Stimulated activated CD8-positive, alpha-beta memory T cell treated with anti-CD3 and anti-CD28 coated beads, Interleukin-12 subunit alpha, Interleukin-12 subunit beta, amount 100 ng/mL, for 24 hours (primary cell): ENCODE measurements at regions not wholly inside any gene's neighbourhood (a gene's known extent, or its start where the extent isn't known, plus 50 kb on each side); places are given as distances from the start of the nearest gene placed in this dataset.
"Not testable (repeated sequence)": the region's sequence is repeated elsewhere in the genome, so short reads cannot be mapped to it uniquely, and the experiment has no call there.

Experiments
- DNase-seq: peaks from one replicate; pipeline ENCODE4 v3.0.0-alpha.2; 2020; ENCODE audit errors: extremely low read depth

- no peak for DNase-seq
These were observed 164.2 kb upstream of the C1orf174 start for GRCh38 chr1:4064150-4064889.

GRCh38 chr1:4066860-4067599 lies 167.0 kb upstream of the C1orf174 start:
- no peak for DNase-seq

GRCh38 chr1:4068076-4068475 lies 168.0 kb upstream of the C1orf174 start:
- no peak for DNase-seq

GRCh38 chr1:4071653-4072052 lies 171.6 kb upstream of the C1orf174 start:
- no peak for DNase-seq

GRCh38 chr1:4072481-4073153 lies 172.5 kb upstream of the C1orf174 start:
- DNase-seq: no peak

- no peak for DNase-seq
These were observed 175.6 kb upstream of the C1orf174 start for GRCh38 chr1:4075436-4076225.

- no peak for DNase-seq
These were observed 176.3 kb upstream of the C1orf174 start for GRCh38 chr1:4076346-4076745.

- DNase-seq: not testable (repeated sequence)
These were observed 178.3 kb upstream of the C1orf174 start for GRCh38 chr1:4078091-4078962.

GRCh38 chr1:4079815-4080214 lies 179.7 kb upstream of the C1orf174 start:
- DNase-seq: no peak

- DNase-seq: no peak
These were observed 182.0 kb upstream of the C1orf174 start for GRCh38 chr1:4081806-4082711.

- DNase-seq: no peak
These were observed 183.4 kb upstream of the C1orf174 start for GRCh38 chr1:4083231-4084047.

- no peak for DNase-seq
These were observed 184.0 kb upstream of the C1orf174 start for GRCh38 chr1:4084048-4084431.

- DNase-seq: no peak
These were observed 184.4 kb upstream of the C1orf174 start for GRCh38 chr1:4084446-4084845.

- no peak for DNase-seq
These were observed 184.8 kb upstream of the C1orf174 start for GRCh38 chr1:4084896-4085295.

GRCh38 chr1:4085546-4085945 lies 185.5 kb upstream of the C1orf174 start:
- no peak for DNase-seq

- no peak for DNase-seq
These were observed 186.2 kb upstream of the C1orf174 start for GRCh38 chr1:4086085-4086850.

- DNase-seq: no peak
These were observed 186.8 kb upstream of the C1orf174 start for GRCh38 chr1:4086921-4087320.
